ENCODE measurements at regions not wholly inside any gene's neighbourhood (a gene's known extent, or its start where the extent isn't known, plus 50 kb on each side); places are given as distances from the start of the nearest gene placed in this dataset.

DNA sequence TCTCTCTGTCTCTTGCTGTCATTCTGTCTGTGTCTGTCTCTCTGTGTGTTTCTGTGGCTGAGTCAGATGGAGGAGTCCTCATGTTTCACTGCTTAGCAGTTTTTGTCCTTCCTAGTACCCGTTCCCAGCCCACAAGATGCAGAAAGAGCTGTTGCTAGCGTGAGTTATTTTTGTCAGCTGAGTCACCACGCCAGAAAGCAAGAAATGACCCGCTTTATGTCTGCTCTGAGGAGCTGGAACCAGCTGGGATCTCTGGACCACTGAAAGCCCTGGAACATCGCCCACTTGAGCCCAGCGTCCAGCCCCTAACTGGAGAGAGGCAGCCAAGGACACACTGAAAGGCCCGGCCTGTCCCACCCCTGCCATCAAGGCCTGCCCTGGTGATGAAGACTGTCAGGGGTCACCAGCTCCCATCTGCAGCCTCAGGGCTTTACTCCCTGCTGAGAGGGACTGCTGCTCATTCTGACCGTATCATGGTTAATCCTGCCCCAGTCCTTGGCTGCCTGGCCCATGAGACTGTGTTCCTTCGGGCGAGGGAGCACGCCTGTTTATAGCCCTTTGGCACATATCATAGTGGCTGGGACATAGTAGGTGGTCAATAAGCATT, 101.7 kb upstream of the TPM1 start:
- DNase-seq (ENCODE audit: low read depth in 2 of 2): no peak

DNA sequence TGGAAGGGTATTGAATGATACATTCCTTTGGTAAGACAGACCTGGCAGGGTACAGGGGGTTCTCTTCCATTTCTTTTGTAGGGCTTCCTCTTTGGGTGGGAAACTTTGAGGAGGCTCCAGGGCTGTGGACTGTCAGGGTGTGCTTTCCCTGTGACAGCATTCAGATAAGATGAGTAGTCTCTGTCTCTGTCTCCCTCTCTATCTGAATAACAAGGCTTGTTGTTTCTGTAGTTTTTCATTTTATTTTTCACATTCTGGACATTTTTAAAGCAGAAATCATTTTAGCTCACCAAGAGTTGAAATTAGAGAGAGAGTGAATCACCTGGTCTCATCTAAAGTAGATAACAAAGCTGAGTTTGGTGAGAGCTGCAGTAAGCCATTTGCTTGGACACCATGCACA, 100.8 kb upstream of the TPM1 start:
- no peak for DNase-seq (ENCODE audit: low read depth in 2 of 2)

DNA sequence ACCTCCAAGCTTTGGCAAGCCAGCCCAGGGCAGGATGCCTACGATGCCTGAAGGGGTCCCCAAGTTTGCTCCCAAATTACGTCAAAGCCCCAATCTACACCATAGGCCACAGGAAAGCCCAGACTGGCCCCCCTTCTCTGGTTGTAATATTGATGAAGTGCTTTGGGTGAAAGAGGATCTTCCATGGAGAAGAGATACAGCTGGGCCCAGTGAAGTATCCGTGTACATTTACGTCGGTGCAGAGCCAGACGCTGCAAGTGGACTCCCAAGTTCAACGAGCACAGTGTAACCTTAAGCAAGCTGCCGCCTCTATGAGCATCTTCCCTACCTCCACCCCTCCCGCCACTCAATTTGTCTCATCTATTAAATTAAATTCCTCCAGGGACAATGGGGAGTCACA, 100.1 kb upstream of the TPM1 start:
- DNase-seq (ENCODE audit: low read depth in 2 of 2): no peak

DNA sequence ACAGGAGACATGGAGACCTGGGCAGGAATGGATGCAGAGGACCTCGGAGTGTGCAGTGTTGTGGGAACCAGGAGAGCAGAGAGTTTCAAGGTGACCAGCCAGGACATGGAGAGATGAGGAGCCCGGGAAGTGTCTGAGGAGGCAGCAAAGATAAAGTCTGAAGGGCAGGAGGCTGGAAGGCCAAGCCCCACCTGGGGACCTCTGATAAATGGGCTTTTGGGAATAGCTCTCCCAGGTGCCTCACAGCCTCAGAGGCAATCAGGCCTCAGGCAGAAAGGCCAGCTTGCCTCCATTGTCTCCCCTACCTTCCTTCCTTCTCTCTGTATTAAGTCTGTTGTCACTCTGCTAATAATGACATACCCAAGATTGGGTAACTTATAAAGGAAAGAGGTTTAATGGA, 97.5 kb upstream of the TPM1 start:
- DNase-seq (ENCODE audit: low read depth in 2 of 2): no peak

DNA sequence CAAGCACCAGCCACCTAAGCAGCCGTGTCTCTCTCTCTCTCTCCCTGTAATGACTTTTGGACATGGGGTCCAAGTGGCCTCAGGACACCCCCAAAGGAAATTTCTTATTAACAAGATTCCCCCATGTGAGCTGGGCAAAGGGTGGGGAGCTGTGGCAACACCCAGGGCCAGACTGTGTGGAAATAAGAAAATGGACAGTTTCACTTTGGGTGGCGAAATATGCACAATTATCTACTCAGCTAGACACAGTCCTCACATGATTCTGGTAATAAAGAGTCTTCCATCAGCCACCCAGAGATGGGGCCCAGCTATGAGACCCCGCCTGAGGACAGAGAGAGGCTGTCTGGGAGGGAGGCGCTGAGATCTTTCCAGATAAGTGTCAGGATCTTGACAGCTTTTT, 96.8 kb upstream of the TPM1 start:
- no peak for DNase-seq (ENCODE audit: low read depth in 2 of 2)

DNA sequence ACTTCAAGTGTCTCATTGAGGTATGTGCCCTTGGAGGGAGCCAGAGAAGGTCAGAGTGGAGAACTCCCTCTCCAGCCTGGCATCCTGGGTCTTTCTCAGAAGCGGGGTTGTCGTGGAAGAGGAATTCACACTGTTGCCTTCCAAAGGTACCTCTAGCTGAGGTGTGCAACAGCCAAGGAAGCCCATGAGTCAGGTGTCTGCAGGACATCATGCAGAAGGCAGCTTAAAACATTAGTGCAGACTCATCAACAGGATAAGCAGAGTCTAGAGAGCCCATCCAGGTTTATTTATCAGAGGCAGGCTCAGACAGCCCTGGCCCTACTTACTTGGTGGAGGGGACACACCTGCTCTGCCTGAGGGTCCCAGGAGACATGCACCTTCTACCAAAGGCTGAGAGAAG, 95.6 kb upstream of the TPM1 start:
- DNase-seq (ENCODE audit: low read depth in 2 of 2): no peak

DNA sequence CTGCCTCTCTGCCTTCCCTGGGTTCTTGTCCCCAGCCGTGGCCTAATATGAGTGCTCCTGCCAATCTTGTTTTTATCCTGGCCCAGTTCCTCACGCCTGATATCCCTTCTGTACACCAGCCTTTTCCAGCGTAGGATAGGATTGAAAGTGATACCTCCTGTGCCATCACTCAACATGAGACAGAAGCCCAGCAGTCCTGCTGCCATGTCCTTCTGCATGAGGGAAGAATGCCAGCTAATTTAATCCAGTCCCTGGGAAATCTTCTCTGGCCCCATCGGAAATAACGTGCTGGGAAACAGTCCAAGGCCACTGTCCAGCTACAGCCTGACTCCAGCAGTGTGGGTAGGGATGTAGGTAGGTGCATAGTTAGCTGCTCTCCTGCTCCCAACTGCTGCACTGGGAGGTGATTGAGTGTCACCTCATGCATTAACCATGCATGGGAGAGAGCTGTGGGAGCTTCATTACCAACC, 92.0 kb upstream of the TPM1 start:
- DNase-seq (ENCODE audit: low read depth in 2 of 2): no peak

DNA sequence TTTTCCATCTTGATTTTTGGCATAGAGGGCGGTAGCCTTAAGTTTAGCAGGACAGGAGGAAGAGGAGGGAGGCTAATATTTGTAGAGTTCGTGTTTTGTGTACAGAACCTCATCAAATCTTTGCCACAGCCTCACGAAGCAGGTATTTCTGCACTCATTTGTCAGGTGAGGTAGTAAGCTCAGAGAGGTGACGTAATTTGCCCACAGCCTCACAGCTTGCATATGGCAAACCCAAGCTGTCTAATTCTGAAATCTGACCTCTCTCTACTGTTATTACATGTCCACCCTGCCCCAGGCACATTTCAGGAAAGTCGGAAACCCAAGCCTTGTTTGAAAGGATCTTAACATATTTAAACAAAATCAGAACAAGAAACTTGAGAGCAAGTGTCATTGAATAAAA, 91.1 kb upstream of the TPM1 start:
- DNase-seq (ENCODE audit: low read depth in 2 of 2): no peak

DNA sequence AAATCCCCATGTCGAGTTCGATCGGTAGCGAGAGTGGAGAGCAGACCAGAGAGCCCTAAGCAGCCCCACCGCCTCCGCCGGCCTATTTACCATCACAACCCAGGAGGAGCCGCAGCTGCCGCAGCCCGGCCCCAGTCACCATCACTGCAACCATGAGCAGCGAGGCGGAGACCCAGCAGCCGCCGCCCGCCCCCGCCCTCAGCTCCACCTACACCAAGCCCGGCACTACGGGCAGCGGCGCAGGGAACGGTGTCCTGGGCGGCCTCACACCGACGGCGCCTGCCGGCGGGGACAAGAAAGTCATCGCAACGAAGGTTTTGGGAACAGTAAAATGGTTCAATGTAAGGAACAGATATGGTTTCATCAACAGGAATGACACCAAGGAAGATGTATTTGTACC, 89.5 kb upstream of the TPM1 start:
- DNase-seq (ENCODE audit: low read depth in 2 of 2): no peak

DNA sequence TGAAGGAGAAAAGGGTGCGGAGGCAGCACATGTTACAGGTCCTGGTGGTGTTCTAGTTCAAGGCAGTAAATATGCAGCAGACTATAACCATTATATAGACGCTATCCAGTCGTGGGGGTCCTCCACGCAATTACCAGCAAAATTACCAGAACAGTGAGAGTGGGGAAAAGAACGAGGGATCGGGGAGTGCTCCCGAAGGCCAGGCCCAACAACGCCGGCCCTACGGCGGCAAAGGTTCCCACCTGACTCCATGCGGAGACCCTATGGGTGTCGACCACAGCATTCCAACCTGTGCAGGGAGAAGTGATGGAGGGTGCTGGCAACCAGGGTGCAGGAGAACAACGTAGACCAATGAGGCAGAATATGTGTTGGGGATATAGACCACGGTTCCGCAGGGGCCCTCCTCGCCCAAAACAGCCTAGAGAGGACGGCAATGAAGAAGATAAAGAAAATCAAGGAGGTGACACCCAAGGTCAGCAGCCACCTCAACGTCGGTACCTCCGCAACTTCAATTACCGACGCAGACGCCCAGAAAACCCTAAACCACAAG, 89.0 kb upstream of the TPM1 start:
- DNase-seq (ENCODE audit: low read depth in 2 of 2): no peak

DNA sequence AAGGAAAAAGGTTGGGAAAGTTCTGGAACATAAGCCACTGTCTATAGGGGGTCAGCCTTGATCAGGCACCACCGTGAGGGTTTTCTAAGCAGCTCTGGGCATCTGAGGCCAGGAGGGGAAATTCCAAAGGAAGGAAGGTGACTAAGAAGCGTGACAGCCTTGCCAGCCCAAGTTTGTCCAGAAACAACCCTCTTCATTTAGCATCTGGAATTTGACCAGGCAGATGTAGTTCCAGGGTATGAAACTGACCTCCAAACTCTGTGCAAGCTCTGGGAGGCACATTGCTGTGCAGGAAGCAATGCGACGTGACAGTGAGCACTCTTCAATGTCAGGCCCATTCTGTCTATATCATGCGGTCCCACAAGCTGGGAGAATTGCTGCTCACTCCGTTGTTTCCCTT, 85.4 kb upstream of the TPM1 start:
- DNase-seq (ENCODE audit: low read depth in 2 of 2): no peak

DNA sequence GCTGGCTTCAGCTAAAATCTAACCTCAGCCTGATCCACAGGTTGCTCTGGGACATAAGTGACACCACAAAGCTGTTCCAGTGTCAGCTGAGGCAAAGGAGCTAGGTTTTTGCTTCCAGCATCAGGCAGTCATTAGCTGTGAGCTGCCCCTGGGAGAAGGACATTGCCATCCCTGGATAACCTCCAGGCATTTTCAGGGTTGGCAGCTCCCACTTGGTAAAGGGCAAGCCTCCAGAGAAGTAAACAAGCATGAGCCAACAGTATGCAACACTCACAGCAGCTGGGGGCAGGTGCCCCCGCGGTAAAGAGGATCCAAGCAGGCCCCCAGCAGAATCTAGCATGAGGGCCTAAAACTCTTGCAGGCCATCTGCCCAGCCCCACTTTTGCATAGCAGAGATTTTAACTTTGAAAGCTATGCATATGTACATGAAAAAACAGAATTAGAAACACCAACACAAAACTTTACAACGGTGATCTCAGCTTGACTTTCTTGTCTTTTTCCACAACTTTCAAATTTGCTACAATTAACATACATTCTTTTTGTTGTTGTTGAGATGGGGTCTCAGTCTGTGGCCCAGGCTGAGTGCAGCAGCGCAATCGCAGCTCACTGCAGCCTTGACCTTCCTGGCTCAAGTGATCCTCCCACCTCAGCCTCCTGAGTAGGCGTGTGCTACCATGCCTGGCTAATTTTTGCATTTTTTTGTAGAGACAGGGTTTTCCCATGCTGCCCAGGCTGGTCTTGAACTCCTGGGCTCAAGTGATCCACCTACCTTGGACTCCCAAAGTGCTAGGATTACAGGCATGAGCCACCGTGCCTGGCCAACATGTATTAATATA, 83.8 kb upstream of the TPM1 start:
- DNase-seq (ENCODE audit: low read depth in 2 of 2): no peak

DNA sequence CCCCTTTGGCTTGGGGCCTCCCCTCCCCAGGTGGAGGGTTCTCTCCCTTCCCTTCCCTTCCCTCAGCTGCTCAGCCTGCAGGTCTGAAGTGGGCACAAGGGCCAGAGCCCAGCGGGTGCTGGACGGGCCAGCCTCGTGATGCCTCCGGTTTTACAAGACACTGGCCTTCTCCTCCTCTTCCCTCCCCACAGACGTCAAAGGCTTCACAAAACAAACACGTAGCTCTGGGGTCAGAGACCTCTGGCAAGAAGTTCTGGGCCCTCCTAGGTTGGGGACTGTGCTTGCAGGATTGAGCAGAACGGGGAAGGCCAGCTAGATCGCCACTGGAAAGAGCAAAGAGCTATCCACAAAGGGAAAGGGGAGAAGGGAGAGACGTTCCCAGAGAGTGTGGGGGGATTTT, 81.4 kb upstream of the TPM1 start:
- DNase-seq (ENCODE audit: low read depth in 2 of 2): no peak

DNA sequence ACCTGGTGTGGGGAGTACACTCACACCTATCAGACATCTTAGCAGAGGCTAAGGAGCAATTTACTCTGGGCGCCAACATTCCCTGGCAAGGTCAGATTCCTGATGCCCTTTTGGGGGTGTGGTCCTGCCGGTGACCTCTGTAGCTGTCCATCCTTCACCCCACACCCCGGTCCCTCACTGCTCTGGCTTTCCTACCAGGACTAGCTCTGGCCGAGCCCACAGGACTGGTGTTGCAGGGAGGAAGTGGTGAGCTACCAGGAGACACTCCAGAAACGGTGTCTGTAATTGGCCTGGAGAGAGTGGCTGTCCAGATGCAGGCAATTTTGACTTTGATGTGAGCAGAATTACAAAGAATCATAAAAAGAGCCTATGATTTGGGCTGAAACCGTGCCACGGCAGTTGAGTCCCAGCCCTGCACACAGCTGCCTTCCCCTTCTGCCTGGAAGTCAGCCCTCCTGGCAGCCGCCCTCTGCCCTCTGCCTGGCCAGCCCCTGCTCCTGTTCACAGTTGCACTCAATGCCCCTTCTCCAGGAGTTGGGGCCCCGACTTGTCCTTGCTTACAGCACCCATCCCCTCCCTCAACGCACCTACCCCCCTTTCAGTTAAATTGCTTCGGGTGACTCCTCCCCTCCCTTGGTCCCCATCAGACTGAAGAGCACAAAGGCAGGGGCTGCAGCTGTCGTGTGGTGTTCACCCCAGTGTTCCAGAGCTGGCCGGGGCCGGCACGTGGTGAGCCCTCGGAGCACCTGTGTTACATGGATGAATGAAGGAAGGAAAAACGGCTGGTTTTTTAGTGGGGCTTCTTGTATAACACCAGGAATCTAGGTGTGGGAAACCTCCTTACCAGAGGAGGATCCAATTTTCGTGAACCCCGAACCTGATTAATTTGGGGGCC, 80.2 kb upstream of the TPM1 start:
- DNase-seq (ENCODE audit: low read depth in 2 of 2): no peak

DNA sequence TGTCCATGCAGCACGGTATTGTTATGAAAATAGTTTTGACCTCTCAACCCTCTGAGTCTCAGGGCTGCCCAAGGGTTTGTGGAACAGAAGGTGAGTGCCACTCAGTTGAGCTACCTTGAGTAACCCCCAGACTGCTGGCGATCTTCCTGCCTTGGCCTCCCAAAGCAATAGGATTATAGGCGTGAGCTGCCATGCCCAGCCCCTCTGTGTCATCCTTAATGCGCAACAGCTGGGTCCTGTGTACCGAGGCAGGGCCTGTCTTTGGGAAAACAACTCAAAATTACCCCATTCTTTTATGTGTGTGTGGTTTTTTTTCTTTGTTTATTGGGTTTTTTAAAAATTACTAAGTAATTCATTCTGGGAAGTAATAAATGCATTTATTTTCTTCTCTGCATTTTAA, 78.3 kb upstream of the TPM1 start:
- DNase-seq (ENCODE audit: low read depth in 2 of 2): no peak

DNA sequence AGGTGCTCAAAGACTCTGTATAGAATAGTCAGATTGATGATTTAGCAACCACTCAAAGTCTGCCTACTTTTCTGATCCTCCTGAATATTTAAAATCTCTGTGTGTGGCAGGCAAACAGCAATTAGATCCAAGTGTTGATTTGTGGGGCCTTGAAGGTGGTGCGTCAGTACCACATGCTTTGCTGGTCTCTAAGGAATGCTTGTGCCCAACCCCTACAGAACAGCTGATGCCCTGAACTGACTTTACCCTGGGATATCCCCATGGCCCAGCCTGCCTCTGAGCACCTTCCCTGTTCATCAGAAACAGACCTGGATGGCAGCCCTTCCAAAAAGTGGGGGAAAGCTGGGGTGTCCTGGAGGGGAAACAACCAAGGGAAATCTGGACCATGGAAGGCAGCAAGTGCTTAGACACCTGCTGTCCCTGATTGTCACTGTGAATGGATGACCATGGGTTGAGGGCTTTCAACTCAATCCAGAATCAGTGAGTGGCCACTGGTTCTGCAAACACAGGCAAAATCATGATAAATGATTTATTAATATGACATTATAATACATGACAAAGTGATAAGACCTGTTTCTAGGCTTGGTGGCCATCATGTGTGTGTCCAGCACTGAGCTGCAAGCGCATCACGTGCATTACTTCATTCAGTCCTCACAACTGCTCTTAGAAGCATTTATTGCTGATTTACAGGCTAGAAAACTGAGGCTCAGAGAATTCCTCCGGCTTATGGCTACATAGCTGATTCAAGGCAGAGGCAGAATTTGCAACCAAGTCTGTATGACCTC, 76.1 kb upstream of the TPM1 start:
- DNase-seq (ENCODE audit: low read depth in 2 of 2): no peak

DNA sequence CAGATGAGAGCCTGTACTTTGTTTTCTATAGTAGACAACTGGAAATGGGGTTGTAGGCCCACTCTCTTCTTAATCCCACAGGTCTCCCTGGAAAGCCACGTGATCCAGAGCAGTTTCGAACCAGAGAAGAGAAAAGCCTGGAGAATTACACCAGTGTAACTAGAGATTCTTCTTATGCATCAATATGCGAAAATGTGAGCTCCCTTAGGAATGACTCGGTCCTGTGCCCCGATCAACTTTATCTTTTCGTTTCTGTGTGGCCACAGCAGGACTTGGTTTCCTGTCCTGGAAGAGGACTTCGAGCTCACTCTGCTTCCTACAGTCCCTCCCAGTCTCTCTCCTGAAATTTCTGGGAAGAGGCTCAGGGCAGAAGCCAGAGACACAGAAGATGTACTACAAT, 73.8 kb upstream of the TPM1 start:
- DNase-seq (ENCODE audit: low read depth in 2 of 2): no peak

DNA sequence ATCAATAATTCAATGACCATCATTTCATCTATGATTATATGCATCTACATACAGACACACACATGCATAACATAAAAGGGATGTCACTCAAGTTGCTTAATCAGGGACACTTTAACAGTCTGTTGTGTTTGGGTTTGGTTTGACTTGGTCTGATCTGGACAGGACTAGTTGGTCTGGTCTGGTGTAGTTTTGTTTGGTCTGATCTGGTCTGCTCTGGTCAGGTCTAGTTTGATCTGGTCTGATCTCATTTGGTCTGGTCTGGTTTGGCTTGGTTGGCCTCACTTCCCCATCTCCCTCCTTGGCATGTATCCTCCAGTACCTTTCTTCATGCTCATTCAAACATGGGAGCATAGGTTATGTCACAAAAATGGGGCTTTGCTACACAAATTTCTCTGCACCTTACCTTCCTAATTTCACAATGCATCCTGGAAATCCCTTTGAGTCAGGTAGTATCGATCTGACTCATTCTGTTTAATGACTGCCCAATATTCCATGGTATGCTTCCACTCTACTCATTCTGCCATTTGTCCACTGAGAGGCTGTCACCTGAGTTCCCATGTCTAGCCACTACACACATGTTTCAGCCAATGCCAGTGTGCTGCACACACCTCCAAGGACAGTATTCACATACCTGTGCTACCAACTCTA, 73.0 kb upstream of the TPM1 start:
- DNase-seq (ENCODE audit: low read depth in 2 of 2): no peak

DNA sequence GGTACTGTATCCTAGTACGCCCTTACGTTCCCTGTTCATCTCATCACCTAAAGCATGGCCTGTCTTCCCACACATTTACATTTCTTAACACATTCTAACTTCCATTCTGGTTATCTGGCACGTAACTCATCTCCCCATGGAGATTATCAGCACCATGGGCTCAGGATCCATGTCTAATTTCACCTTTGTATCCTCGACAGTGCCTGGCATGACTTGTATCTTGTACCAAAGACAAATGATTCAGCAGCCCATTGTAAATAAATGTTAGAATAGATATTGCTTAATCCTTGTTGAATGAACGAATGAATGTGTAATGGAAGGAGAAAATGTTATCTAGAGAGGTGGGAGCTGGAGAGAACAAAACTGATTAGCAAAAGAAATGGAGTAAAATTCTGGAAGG, 69.7 kb upstream of the TPM1 start:
- DNase-seq (ENCODE audit: low read depth in 2 of 2): no peak

DNA sequence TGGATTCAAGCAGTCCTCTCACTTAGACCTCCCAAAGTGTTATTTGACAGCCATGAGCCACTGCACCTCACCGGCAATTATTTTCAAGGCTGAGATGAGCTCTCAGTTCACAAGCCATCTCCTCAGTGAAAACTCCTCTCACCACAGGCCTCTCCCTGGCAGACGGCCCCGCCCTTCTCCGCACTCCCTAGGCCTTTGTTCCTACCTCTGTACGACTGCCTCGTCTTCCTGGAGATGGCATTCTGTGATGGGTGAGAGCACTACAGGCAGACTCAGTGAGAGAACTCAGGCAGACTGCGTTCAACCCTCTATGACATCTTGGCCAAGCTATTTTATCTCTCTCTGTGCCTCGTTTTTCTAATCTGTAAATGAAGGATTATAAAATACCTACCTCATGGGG, 67.0 kb upstream of the TPM1 start:
- no peak for DNase-seq (ENCODE audit: low read depth in 2 of 2)

DNA sequence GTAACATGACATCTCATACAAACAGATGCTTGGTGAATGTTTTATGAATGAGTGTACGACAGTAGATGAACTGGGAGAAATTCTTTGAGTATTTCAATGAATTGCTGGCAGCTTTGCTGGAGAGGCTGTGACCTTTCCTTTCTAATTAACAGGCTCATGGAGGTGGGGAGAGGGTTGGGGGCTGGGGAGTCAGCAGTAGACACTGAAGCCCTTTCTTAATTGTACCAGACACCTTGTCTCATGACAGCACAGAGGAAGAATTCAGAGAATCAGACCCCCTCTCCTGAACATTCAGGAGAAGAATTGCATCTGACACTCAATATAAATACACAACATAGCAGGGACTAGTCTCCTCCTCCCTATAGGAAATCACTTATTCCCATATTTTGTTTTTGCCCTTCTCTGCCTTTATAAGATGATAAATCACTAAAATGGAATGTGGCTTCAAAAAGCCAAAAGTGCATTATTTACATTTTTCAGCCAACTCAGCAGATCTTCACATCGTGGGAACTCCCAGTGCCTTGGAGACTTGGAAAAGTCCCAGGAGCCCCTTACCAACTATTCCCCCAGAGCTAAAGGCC, 66.2 kb upstream of the TPM1 start:
- DNase-seq (ENCODE audit: low read depth in 2 of 2): no peak

All from stimulated activated CD8-positive, alpha-beta memory T cell treated with anti-CD3 and anti-CD28 coated beads, Interleukin-15, amount 100 ng/mL, for 4 hours (primary cell).